Stimulated activated CD4-positive, alpha-beta T cell treated with anti-CD3 and anti-CD28 coated beads, Interleukin-4, amount 100 ng/mL, for 4 hours (primary cell): ENCODE measurements at regions not wholly inside any gene's neighbourhood (a gene's known extent, or its start where the extent isn't known, plus 50 kb on each side); places are given as distances from the start of the nearest gene placed in this dataset.

ENCODE experiments used
- DNase-seq, 2 experiments: peaks; one replicate each; pipeline ENCODE4 v3.0.0-alpha.2; 2020

DNA sequence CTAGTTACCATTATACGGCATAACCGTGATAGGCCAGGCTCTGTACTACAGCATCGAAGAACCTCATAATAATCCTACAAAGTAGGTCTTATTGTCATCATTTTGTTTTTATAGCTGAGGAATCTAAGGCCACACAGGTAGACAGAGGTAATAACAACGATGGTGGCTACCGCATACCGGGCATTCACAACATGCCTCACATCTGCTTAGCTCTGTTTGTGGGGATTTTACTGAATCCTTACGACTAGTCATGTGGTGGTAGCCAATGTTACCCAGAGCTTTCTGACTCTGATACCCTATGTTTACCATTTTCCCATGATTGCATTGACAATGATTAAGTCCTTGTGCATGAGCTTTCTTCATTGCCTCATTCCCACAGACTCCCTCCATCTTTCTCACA lies 269.4 kb downstream of the TCF7L2 start:
- no peak for DNase-seq

DNA sequence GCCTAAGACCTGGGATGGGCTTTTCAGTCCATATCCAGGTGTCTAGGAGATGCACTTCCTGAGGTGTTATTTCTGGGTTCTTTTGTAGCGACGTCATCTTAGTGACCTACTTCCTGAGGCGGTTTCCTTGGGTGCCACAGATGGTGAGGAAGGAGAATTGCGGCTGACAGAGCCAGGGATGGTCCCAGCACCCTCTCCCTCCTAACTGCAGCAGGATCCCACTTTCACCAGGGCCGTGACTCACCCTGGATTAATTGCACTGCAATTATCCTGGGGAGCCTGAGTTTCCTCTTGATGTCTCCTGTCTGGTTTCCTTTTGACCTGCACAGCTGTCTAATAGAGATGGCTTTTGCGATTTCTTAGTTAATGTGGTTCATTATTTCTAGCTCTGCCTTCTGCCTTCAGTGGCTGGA lies 271.7 kb downstream of the TCF7L2 start:
- no peak for DNase-seq

DNA sequence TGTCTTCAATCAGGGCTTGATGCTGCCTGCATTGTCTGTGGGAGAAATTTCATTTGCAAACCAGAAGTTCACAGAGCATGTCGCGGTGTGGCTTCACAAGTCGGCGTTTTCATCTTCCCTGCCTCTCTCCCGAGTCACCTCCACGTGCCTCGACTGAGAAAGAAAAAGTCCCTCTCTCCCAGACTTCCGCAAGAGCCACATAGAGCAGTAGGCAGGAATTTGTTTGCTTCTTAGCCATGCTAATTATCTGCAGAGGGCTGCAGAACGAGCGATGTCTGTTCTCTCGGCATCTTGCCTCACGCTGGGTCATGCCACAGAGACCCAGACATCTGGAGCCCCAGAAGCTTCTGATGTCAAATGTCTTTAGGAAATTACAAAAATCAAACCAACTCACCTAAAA lies 272.2 kb downstream of the TCF7L2 start:
- DNase-seq = no peak

DNA sequence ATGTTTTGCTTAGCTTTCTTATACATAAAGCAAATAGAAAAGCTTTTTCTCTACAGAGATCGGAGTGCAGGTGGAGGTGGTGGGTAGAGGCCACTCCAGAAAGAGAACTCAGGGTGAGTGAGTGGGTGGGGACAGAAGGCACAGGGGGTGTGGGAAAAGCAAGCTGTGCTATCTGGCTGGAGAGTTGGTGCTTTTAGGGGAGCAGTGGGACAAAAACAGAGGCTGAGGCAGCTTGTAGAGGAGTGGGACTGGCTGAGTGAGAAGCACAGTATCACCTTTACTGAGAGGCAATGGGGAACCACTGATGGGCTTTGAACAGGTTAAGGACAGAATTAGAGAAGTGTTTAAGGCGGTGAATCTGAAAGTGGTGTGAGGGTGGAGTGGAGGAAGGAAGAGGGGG lies 275.3 kb downstream of the TCF7L2 start:
- DNase-seq = no peak

DNA sequence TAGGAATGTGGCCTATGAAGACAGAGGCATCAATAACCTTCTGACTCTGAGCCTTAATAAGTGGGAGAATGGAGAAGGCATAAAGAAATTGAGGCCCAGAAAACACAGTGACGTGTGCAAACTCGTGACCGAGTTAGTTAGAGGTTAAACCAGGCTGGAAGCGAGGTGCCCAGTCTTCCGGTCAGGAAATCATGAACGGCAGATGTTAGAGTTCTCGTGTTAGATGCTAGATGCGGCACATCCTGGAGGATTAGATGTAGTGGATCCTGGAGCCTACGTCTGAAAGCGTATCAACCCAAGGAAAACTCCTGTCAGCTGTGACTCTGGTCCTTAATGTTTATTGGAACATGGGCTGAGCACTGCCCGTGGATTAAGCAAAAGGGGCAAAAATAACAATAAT lies 275.9 kb downstream of the TCF7L2 start:
- DNase-seq = no peak

DNA sequence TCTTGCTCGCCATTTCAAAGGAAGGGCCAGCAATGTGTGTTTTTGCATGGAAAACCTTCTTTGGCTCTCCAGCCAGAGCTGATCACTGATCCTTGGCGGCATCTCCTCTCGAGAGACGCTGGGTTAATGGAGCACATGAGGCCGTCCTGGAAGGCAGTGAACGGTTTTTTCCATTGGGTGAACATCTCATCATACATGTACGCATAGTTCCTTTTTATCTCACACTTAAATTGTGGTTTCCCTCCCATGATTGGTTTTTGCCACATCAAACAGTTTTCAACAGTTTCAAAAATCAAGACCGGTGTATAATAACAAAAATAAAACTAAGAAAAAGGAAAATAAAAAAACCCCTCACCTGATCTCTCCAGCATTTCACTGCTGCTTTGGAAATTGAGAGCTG lies 276.4 kb downstream of the TCF7L2 start:
- DNase-seq = peak in 1 of 2 experiments; percentile 14

DNA sequence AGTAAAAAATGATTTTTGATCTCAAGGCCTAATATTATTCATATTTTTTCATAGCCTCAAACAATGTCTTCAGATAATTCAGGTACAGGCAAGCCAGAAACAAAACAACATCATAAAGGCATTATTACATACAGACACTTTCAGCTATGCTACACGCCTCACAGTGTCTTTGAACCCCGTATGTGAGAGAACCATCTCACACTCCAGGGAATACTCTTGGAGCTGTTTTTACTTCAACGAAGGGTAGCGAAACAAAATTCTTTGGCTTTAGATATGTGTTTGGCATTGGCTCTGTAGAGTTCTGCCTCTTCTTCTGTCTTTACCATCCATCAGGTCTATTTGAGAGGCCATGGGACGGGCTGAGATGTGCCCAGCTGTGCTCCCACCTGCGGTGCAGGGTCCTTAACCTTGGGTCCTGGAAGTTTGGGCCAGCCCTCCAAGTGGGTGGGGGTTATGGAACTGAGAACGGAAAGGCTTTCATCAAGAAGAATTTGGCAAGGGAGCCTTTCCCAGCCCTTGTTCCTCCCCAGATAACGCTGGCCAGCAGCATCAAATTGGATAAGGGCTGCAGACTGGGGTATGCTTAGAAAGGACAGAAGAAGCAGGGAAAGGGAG lies 276.9 kb downstream of the TCF7L2 start:
- DNase-seq = no peak

DNA sequence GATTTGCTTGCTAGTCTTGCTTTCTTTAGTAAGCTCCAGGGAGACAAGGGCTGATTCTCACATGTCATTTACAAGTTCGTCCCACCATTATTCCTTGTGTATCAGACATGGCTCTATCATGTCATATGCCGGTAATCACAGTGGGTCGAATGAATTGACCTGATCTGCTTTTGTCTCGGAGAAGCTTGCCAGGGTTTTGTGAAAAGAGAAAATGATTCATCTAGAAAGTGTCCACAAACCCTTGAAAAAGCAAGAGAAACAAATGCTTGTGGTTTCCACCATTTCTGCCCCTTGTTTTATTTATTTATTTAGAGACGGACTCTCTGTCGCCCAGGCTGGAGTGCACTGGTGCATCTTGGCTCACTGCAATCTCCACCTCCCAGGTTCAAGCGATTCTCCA lies 278.5 kb downstream of the TCF7L2 start:
- no peak for DNase-seq

DNA sequence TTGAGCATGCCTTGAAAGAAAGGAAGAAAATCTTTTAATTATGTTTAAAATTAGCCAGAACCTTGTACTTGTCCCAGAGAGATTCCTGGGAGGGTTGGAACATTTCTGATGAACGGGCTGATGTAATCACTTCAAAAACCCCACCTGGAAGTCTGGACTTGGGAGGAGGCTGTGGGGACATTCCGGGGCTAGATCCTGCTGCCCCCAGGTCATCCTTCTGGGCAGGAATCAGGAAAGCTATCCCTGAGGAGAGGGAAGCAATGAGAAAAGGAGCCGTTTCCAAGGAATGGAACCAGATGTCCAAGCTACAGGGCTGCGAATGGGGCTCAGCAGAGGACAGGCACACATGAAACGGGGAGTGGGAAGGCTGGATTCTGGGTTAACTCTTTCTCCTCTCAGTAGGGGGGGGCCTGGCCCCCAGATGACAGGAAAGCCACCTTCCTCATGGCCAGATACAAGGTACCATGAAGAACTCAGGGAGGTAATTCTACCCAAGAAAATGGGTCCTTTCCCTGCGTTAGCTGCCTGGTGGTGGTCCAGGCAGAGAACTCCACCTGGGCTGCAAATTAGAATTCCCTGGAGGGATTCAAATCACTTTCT lies 280.1 kb downstream of the TCF7L2 start:
- DNase-seq = no peak

DNA sequence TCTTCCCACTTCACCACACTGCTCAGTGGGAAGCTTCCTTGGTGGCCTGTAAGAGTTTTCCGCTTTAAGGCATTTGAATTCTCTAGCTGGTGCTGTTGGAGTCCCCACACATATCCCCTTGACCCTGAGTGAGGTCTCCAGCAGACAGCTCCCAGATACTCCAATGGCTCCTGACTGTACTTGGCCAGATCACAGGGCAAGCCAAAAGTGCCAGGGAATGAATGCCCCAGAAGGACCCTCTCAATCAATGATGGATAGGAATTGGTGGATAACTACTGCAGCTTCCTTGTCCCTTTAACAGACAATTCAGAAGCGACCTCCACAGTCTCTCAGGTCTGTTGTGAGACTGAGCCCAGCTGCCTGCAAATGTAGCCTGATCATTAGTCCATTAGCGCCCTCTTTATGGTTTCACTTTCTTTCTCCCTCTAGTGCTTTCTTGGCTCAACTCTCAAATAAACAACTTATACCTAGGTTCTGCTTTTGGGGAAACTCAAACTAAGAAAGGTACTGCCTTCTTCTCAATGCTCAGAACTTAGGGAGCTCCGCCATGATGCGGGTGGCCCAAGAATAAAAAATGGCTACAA lies 283.0 kb downstream of the TCF7L2 start:
- no peak for DNase-seq

DNA sequence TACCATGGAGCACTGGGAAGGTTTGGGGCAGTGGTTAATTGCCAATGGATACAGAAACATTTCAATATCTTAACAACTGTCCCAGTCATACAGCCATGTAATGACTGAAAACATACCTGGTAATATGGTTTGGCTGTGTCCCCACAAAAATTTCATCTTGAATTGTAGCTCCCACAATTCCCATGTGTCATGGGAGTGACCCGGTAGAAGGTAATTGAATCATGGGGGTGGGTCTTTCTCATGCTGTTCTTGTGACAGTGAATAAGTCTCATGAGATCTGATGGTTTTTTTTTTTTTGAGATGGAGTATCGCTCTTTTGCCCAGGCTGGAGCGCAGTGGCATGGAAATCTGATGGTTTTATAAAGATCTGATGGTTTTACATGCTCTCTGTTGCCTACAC lies 284.4 kb downstream of the TCF7L2 start:
- DNase-seq = no peak

DNA sequence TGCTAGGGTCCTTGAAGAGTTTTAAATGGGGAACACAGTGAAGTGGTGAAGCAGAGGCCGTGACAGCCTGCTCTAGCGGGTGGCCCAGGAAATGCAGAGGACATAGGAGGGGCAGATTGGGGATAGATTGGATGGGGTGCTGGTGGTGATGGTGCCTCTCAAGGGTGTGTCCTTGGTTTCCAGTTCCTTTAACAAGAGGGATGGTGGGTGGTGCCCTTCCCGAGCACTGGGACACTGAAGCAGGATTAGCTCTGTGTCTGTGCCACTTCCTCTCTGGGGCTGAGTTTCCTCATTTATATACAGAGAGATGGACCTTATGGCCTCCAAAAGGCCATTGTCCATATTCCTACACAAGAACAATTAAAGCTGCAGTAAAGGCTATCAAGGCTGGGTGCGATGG lies 285.5 kb downstream of the TCF7L2 start:
- no peak for DNase-seq

DNA sequence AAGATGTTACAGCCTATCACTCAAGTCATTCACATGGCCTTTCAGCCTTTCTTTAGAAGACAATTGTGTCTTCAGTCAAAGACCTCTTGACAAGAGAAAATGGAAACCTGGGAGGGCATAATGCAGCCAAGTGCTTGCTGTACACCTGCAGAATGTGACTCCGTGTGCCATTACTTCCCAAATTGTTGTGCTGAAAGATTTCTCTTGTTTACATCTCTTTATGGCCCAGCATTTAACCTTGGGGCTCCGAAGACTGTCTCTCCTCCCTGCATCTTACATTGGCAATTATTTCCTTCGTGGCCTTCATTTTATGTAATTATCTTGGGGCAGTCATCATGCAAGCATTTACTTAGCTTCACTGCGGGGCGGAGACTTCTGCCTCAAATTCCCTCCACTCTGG lies 287.0 kb downstream of the TCF7L2 start:
- DNase-seq = no peak

DNA sequence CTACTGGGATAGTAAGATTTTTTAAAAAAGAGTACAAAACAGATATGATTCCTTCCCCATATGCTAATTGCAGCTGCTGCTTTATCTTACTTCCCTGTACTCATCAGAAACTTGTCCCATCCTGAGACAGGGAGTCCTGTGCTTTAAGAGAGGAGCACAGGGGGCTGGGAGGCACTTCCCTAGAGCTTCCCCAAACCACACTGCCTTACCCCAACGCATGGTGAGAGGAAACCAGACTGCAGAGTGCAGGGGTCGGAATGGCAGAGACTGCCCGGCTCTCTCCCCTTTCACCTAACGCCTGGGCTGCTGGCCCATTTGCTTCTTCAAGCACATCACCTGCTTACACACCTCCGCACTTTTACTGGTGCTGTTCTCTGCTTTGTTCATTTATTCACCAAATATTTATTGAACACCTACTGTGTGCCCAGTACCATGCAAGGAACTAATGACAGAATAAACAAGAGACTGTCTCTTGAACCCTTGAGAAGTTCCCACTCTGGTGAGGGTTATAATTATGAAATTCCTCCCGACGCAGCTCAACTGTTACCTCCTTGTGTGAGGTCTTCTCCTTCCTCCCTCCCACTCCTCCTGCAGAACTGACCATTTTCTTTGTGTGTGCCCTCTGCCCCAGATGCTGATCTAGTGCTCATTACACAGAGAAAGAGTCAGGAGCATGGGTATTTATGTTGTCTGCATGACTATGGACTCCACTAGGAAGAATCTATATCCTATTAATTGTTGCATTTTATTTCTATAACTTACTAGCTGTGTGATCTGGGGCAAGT lies 289.7 kb downstream of the TCF7L2 start:
- no peak for DNase-seq

DNA sequence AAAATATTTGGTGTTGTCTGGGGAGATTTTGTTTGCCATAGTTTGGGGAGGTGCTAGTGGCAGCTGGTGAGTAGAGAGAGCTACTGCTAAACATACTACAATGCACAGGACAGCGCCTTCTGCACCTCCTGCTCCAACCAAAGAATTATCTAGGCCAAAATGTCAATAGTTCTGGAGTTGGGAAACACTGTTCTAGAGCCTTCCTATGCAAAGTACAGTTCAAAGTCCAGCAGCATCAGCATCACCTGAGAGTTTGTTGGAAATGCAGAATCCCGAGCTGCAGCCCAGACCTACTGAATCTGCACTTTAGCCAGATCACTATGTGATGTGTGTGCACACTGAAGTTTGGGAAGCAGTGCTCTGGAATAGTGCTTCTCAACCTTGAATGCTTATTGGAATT lies 290.7 kb downstream of the TCF7L2 start:
- no peak for DNase-seq

DNA sequence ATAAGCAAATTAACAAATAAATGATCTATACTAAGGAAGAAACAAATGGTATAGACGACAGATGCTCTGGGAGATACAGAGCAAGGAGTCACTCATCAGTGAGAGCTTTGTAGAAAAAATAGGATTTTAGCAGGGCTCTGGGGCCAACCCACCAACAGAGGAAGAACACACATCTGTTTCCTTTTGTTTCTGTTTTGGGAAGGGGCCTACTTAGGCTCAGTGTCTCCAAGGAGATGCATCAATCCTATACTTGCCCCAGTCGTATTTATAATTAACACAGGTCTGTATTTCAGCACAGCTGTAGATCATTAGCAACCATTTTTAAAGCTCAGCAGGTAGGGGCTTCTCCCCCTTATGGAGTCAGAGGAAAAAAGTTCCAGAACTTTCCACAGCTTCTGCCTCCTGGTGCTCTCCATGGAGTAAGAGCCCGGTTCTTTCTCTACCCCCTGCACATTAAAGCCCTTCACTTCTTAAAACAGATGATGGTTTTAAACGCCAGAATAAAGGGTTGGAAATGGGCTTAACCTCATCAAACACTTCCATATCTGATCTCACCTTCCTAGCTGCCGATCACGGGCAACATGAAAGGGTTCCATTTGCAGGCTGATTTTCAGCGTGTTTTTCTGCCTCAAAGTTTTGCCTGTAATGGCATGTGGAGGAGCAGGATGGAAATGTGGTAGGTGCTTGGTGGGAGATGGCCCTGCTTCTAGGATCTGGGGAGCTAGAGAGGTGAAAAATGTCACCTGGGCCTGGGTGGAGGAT lies 291.7 kb downstream of the TCF7L2 start:
- DNase-seq = no peak

DNA sequence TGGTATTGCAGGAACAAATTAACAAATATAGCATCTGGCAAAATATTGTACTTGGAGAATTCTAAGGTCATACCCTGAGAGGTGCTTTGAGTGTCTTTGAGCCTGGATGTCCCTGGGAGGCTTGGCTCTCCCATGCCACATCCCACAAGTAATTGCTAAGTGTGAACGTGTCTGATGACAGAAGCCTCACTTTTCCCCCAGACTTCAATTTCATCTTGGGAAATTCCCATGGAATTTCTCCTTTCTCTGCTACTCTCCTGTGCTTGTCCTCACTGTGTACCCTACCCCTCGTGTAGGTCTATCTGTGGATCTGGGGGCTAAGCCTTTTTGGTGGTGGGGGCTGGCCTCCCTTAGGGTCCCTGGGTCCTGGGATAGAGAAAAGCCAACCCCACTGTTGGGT lies 293.3 kb downstream of the TCF7L2 start:
- DNase-seq = no peak

DNA sequence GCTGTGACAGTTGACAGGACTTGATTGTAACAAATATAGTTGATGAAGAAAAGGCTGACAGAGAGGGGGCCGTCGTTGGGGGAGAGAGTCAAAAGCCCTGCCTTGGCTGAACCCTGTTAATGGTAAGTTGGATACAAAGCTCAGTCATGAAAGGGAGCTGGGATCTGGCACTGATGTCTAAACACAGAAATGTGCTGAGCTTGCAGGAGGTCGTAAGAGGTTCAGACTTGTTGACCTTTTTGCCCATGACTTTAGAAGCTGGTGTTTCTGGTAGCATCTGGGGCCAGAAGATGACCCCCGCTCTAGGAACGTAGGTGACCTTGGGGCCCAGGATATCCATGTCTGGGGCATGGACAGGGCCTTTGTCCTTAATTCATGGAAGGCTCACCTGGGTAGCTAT lies 294.7 kb downstream of the TCF7L2 start:
- DNase-seq = no peak

DNA sequence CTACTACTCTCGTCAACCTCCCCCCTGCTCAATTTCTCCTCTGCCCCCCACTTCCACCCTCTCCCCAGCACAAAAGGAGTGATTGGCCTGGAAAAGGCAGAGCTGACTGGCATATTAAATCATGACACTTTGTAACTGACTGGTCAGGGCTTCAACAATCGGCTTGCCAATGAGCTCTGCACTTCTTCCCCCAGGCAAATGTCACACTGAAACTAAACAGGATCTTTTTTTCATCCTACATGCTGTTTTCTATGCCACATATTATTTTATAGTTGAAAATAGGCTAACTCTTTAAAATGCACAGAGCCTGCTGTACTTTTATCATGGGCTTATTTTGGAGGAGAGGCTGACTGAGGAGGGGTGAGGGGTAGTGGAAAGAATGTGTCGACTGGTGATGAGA lies 295.2 kb downstream of the TCF7L2 start:
- no peak for DNase-seq

DNA sequence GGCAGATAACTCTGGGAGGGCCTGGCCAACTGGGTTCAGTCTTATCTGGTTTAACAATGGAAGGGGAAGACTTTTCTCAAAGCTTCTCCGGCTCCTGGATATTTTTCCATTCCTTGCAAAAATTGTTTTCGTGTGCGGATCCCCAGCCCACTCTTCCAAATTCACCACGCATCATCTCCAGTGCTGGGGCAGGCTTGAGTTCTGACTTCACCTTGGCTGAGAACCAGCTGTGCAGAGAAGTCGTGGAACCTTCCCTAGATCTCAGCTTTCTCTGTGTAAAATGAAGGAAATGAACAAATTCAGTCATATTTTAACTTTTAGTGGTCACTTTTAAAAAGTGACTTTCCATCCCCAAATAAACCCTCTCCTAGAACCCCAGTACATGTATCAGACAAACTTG lies 297.0 kb downstream of the TCF7L2 start:
- no peak for DNase-seq

DNA sequence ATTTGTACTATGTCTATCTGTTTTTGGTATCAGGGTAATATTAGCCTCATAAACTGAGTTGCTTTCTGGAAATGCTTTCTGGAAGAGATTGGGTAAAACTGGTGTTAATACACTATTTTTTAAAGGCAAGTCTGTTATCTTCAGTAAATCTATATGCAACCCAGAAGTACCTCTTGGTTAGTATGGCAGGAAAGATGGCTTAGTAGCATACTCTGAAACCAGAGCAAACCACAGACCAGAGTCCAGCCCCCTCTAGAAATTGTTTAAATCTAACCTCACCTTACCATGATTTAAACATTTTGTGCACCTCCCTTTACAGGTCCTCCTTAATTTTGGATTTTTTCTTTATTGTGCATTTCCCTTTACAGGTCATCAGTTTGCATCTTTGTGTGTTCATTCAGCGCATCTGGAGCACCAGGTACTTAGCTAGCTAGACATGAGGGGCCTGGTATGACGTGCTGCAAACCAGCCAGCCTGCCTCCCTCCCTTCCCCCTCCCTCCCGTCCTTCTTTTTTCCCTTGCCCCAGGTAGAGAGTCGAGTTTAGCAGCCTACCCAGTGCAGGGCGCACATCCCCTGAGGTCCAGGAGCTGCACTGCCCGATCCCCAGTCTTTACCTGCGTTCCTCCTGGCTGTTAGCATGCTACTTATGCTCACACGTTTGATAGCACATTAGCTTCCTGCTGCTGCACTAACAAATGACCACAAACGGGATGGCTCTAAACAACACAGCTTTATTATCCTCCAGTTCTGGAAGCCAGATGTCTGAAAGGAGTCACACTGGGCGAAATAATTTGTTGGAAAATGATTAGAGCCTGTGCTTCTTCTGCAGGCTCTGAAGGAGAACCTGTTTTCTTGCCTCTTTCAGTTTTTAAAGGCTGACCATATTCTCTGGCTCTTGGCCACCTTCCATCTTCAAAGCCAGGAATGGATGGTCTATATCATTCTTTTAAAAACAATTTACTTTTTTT lies 299.9 kb upstream of the HABP2 start:
- no peak for DNase-seq

DNA sequence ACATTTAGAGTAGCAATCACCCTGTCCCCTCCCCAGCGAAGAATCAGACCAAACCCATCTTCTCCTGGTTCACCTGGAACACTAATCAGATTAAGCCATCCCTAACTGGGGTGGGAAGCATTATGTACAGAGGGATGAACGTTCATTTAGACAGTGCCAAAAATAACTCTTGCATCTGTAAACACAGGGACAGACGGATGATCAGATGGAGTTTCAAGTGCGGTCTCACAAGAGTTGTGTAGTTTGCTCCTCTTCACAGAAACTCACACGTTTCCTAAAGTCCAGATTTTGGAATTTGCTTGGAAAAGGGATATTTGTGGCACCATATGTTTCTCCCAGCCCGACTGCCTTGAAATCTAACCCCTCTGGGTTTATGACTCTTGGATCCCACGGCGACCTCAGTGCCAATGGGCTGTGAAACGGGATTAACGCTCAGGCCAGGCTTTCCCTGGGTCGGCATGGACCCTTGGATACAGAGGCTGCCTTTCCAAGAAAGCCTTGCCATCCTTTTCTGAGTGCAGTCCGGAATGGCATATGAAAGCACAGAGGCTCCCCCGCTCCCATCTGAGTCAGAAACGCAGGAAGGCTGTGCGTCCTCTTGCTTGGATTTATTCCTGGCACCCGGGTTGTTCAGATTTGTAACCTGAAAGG lies 293.2 kb upstream of the HABP2 start:
- no peak for DNase-seq
